CD4-positive, alpha-beta memory T cell (primary cell): ENCODE measurements at regions not wholly inside any gene's neighbourhood (a gene's known extent, or its start where the extent isn't known, plus 50 kb on each side); places are given as distances from the start of the nearest gene placed in this dataset.

Experiments used
- CTCF ChIA-PET: fragments of 350-600 bp; sonication (Branson Sonifier 250); formaldehyde crosslinking; loops from one replicate; lab custom pipeline; 2021; ENCODE audit warnings: inconsistent platforms; ENCODE audit not compliant: partially characterized antibody; lab: Charles Lee
- POLR2A ChIA-PET: fragments of 350-600 bp; sonication (Branson Sonifier 250); formaldehyde crosslinking; loops from one replicate; lab custom pipeline; 2021; ENCODE audit not compliant: partially characterized antibody; lab: Charles Lee
- DNase-seq, 5 donors: peaks; one replicate each; pipeline versions ENCODE4 v3.0.0 to v3.0.0-alpha.2; 2020 to 2022; ENCODE audit warnings: mixed read lengths in 1 of 5
- H3K27ac ChIP-seq: one replicate; pipeline ENCODE4 v1.7.0; 2013; ENCODE audit warnings: low read depth, low read length
- H3K27me3 ChIP-seq: 2 replicates; pipeline ENCODE4 v1.7.0; 2013; ENCODE audit warnings: mild to moderate bottlenecking, low read length, moderate library complexity; ENCODE audit not compliant: insufficient read depth
- H3K36me3 ChIP-seq: 2 replicates; pipeline ENCODE4 v1.7.0; 2013; ENCODE audit warnings: mild to moderate bottlenecking, low read length, moderate library complexity; ENCODE audit not compliant: insufficient read depth
- H3K4me1 ChIP-seq: 2 replicates; pipeline ENCODE4 v1.7.0; 2013; ENCODE audit warnings: mild to moderate bottlenecking, low read length, moderate library complexity; ENCODE audit not compliant: insufficient read depth
- H3K4me3 ChIP-seq, 2 donors: one replicate each; pipeline ENCODE4 v1.7.0; 2013; ENCODE audit warnings: low read length in 2 of 2, mild to moderate bottlenecking in 1 of 2
- H3K9me3 ChIP-seq, 2 donors: one replicate each; pipeline ENCODE4 v1.7.0; 2013; ENCODE audit warnings: low read length in 2 of 2, control low read depth in 1 of 2; ENCODE audit not compliant: control insufficient read depth in 1 of 2
- H3K27ac Mint-ChIP-seq, 7 donors: one replicate each; pipeline ENCODE4 v1.8.0; 2020 to 2021; ENCODE audit warnings: mixed read lengths in 7 of 7, mild to moderate bottlenecking in 6 of 7, inconsistent platforms in 3 of 7, moderate library complexity in 3 of 7
- H3K27me3 Mint-ChIP-seq, 2 donors: one replicate each; pipeline ENCODE4 v1.8.0; 2020 to 2021; ENCODE audit warnings: mixed read lengths in 2 of 2
- H3K36me3 Mint-ChIP-seq, 2 donors: one replicate each; pipeline ENCODE4 v1.8.0; 2020 to 2021; ENCODE audit warnings: mixed read lengths in 2 of 2, inconsistent platforms in 1 of 2, mild to moderate bottlenecking in 1 of 2
- H3K4me1 Mint-ChIP-seq, 4 donors: one replicate each; pipeline ENCODE4 v1.8.0; 2020 to 2021; ENCODE audit warnings: mixed read lengths in 4 of 4, mild to moderate bottlenecking in 1 of 4
- H3K4me3 Mint-ChIP-seq, 8 donors: one replicate each; pipeline ENCODE4 v1.8.0; 2020 to 2021; ENCODE audit warnings: mixed read lengths in 8 of 8, mild to moderate bottlenecking in 7 of 8, moderate library complexity in 6 of 8, inconsistent platforms in 3 of 8
- H3K9me3 Mint-ChIP-seq, 8 donors: one replicate each; pipeline ENCODE4 v1.8.0; 2020 to 2021; ENCODE audit warnings: mixed read lengths in 8 of 8, mild to moderate bottlenecking in 5 of 8, inconsistent platforms in 3 of 8, moderate library complexity in 1 of 8
- intact Hi-C: fragments of 100-400 bp; cut with micrococcal nuclease; formaldehyde crosslinking; loops from one replicate; pipeline ENCODE4 v1.15.1; 2023

DNA sequence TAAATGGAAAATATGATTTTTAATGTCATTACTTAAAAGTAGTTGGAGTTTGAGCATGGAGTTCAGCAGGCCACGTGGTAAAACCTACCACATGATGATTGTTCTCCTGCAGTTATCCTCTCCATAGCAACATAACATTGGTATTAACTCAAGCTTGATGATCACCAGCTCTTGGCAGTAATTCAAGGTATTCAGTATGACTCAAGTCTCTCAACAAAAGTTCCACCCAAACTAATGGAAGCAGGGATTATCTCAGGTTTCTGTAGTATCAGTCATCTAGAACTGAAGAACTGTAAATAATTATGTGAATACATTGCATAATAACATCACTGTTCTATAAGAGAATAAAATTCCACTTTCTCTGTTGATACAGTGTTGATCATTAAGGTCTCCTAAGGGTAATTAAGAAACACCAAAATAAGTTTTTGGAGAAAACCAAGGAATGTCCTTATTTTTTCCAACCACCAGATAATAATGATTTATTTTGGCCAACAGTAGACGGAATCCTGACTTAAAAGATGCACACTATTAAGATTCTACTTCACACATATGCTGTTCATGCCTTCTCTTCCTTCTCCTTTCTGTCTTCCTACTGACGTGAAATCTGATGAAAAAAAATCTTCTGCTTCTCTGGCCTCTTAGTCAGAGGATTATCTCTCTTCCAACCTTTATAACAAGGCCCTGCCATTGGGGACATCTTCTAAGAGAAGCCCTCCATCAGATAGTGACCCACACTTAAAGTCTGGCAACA, 1092.3 kb downstream of the EFNB2 start:
- Mint-ChIP-seq H3K36me3 (no peaks in the 10 kb centered on the region), H3K4me1 (peaks cover 0 to 7% (median 2%) of the 10 kb centered on the region in 4 donors), H3K27ac (no peak overlapping the region), H3K27me3 (no peaks in the 10 kb centered on the region), H3K4me3 (no peak overlapping the region), H3K9me3 (peaks cover 0 to 2% (median 0%) of the 10 kb centered on the region in 8 donors)
- ChIA-PET CTCF (no interaction called here), POLR2A (no interaction called here)
- Histone ChIP-seq H3K27me3 (no peaks in the 10 kb centered on the region), H3K27ac (no peak overlapping the region), H3K4me1 (no peaks in the 10 kb centered on the region), H3K36me3 (no peaks in the 10 kb centered on the region), H3K9me3 (no peaks in the 10 kb centered on the region), H3K4me3 (no peak overlapping the region)
- DNase-seq, result no peak
- intact Hi-C loops, result no loop called here

DNA sequence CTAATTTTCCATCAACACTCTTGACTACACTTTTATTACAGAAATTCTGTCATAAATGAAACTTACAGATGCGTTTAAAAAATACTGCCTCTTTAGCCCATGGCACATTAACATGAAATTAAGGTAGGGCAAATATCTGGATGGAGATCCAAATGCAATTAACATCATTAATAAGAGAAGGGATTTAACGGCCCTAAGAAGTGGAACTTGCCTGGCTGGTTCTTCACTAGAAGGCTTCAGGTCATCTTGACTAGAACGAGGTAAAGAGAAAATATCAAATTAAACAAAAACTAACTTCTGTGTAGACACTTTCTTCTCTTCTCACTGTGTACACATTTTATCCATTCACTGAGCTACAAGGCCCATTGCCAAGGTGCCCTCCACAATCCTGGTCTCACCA, 1093.4 kb downstream of the EFNB2 start:
- ChIA-PET POLR2A (no interaction called here), CTCF (no interaction called here)
- H3K36me3 ChIP-seq, result no peaks in the 10 kb centered on the region
- no peak for DNase-seq
- Mint-ChIP-seq H3K27ac (no peak overlapping the region), H3K9me3 (peaks cover 0 to 2% (median 0%) of the 10 kb centered on the region in 8 donors), H3K4me3 (no peak overlapping the region), H3K36me3 (no peaks in the 10 kb centered on the region), H3K4me1 (peaks cover 0 to 7% (median 2%) of the 10 kb centered on the region in 4 donors), H3K27me3 (no peaks in the 10 kb centered on the region)
- intact Hi-C loops, result no loop called here
- H3K27me3 ChIP-seq, result no peaks in the 10 kb centered on the region
- H3K4me3 ChIP-seq, result no peak overlapping the region
- H3K9me3 ChIP-seq, result no peaks in the 10 kb centered on the region
- H3K4me1 ChIP-seq, result no peaks in the 10 kb centered on the region
- no peak overlapping the region for H3K27ac ChIP-seq

DNA sequence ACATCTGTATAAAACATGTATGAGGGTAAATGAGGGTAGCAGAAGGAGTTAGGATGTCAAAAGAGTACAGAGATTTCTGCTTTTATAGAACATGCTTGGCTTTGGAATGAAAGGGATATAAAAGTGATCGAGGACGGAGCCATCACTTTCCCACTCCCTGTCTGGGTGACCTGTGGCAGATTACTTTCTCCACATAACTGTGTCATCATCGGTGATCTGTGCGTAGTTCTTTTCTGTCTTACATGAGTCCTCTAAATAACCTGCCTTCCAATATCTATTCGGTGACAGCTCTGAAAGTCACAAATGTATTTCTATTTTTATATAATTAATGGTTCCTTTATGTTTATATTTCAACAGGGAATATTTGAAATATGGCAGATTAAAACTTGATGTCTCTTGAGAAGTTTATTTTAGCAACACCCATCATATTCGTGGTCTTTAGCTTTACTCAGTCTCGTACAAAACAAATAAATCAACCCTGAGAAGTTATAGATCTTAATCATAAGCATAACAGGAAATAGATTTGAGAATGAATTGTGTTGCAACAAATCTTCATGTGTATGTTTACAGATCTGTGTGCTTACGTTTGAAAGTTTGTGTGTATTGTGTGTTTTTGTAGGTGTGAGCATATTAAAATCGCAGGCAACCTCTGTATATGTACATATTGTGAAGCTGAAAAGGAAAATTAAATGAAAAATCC, 1094.3 kb downstream of the EFNB2 start:
- POLR2A ChIA-PET, result no interaction called here
- no peaks in the 10 kb centered on the region for H3K4me1 ChIP-seq
- CTCF ChIA-PET, result no interaction called here
- H3K36me3 ChIP-seq, result no peaks in the 10 kb centered on the region
- Mint-ChIP-seq H3K27me3 (no peaks in the 10 kb centered on the region), H3K27ac (no peak overlapping the region), H3K9me3 (peaks cover 0 to 2% (median 0%) of the 10 kb centered on the region in 8 donors), H3K36me3 (no peaks in the 10 kb centered on the region), H3K4me1 (peaks cover 0 to 7% (median 2%) of the 10 kb centered on the region in 4 donors), H3K4me3 (no peak overlapping the region)
- H3K4me3 ChIP-seq, result no peak overlapping the region
- no peak overlapping the region for H3K27ac ChIP-seq
- intact Hi-C loops, result no loop called here
- no peak for DNase-seq
- no peaks in the 10 kb centered on the region for H3K9me3 ChIP-seq
- H3K27me3 ChIP-seq, result no peaks in the 10 kb centered on the region

GRCh38 chr13:105436943-105437342, 1098.5 kb downstream of the EFNB2 start:
- no peak for DNase-seq
- ChIA-PET POLR2A (no interaction called here), CTCF (no interaction called here)
- Mint-ChIP-seq H3K4me1 (no peaks in the 10 kb centered on the region), H3K27me3 (no peaks in the 10 kb centered on the region), H3K36me3 (no peaks in the 10 kb centered on the region), H3K27ac (no peak overlapping the region), H3K9me3 (peaks cover 0 to 1% (median 0%) of the 10 kb centered on the region in 8 donors), H3K4me3 (no peak overlapping the region)
- Histone ChIP-seq H3K4me1 (no peaks in the 10 kb centered on the region), H3K36me3 (no peaks in the 10 kb centered on the region), H3K4me3 (no peak overlapping the region), H3K27ac (no peak overlapping the region), H3K9me3 (no peaks in the 10 kb centered on the region), H3K27me3 (no peaks in the 10 kb centered on the region)
- intact Hi-C loops, result no loop called here

GRCh38 chr13:105432438-105432837, 1103.0 kb downstream of the EFNB2 start:
- H3K9me3 Mint-ChIP-seq, result peaks cover 0 to 1% (median 0%) of the 10 kb centered on the region in 8 donors
- CTCF ChIA-PET, result no interaction called here
- no peak overlapping the region for H3K27ac Mint-ChIP-seq
- Histone ChIP-seq H3K27ac (no peak overlapping the region), H3K9me3 (no peaks in the 10 kb centered on the region), H3K27me3 (no peaks in the 10 kb centered on the region), H3K36me3 (no peaks in the 10 kb centered on the region), H3K4me3 (no peak overlapping the region), H3K4me1 (no peaks in the 10 kb centered on the region)
- DNase-seq, result no peak
- intact Hi-C loops, result no loop called here
- no peaks in the 10 kb centered on the region for H3K27me3 Mint-ChIP-seq
- H3K36me3 Mint-ChIP-seq, result no peaks in the 10 kb centered on the region
- no peaks in the 10 kb centered on the region for H3K4me1 Mint-ChIP-seq
- no peak overlapping the region for H3K4me3 Mint-ChIP-seq
- POLR2A ChIA-PET, result no interaction called here

- no peak overlapping the region for H3K27ac Mint-ChIP-seq
- no peaks in the 10 kb centered on the region for H3K9me3 Mint-ChIP-seq
- no peak overlapping the region for H3K4me3 ChIP-seq
- no peak for DNase-seq
- no peaks in the 10 kb centered on the region for H3K27me3 ChIP-seq
- H3K27me3 Mint-ChIP-seq, result no peaks in the 10 kb centered on the region
- H3K36me3 ChIP-seq, result no peaks in the 10 kb centered on the region
- H3K4me1 ChIP-seq, result no peaks in the 10 kb centered on the region
- no peak overlapping the region for H3K27ac ChIP-seq
- CTCF ChIA-PET, result no interaction called here
- H3K9me3 ChIP-seq, result no peaks in the 10 kb centered on the region
- POLR2A ChIA-PET, result no interaction called here
- H3K36me3 Mint-ChIP-seq, result no peaks in the 10 kb centered on the region
- no peak overlapping the region for H3K4me3 Mint-ChIP-seq
- no peaks in the 10 kb centered on the region for H3K4me1 Mint-ChIP-seq
- intact Hi-C loops, result no loop called here
Observed at GRCh38 chr13:105428811-105429210, 1106.7 kb downstream of the EFNB2 start.

DNA sequence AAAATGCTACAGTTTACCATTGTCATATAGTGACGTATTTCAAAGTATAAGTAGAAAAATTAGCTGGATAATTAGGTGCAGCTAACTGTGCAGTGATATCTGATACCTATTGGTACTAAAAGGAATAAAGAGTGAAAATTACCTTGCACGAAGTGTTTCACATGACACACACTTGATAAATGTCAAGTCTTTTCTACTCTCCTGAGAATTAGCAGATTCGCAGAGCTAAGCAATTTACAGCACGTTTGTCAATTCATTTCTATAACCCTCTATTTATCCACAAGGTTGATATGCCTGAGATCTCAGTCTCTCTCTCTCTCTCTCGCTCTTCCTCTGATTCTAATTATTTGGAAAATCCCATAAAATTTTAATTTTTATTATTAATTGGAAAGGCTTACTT, 1109.0 kb downstream of the EFNB2 start:
- intact Hi-C loops, result no loop called here
- Mint-ChIP-seq H3K27ac (no peak overlapping the region), H3K4me1 (no peaks in the 10 kb centered on the region), H3K9me3 (no peaks in the 10 kb centered on the region), H3K4me3 (no peak overlapping the region), H3K36me3 (no peaks in the 10 kb centered on the region), H3K27me3 (no peaks in the 10 kb centered on the region)
- ChIA-PET CTCF (no interaction called here), POLR2A (no interaction called here)
- no peak overlapping the region for H3K27ac ChIP-seq
- H3K9me3 ChIP-seq, result no peaks in the 10 kb centered on the region
- H3K36me3 ChIP-seq, result no peaks in the 10 kb centered on the region
- no peaks in the 10 kb centered on the region for H3K27me3 ChIP-seq
- no peak for DNase-seq
- H3K4me3 ChIP-seq, result no peak overlapping the region
- H3K4me1 ChIP-seq, result no peaks in the 10 kb centered on the region
